Right lobe of liver (tissue), 6 donors: ENCODE measurements at regions not wholly inside any gene's neighbourhood (a gene's known extent, or its start where the extent isn't known, plus 50 kb on each side); places are given as distances from the start of the nearest gene placed in this dataset.
A peak's percentile ranks its signal among the peaks of the same experiment; 100 is the strongest.

ENCODE experiments used
- ATAC-seq, 4 donors: fragments of 200-7000 bp; cut with Tn5 transposase; one replicate each; pipeline ENCODE4 v1.9.1; 2020; ENCODE audit warnings: mild to moderate bottlenecking in 4 of 4, moderate library complexity in 4 of 4
- DNase-seq, 3 donors: peaks; one replicate each; pipeline ENCODE4 v3.0.0-alpha.2; 2020
- H3K27ac ChIP-seq, 3 donors: fragments of 200-600 bp; one replicate each; pipeline ENCODE4 v1.8.0; 2022
- H3K27me3 ChIP-seq, 2 donors: fragments of 200-600 bp; one replicate each; pipeline ENCODE4 v1.8.0; 2022
- H3K36me3 ChIP-seq, 4 donors: fragments of 200-600 bp; sonication (generic) in 1 of 4; one replicate each; pipeline versions ENCODE4 v1.5.1 to v1.8.0; 2017 to 2022; ENCODE audit warnings: control low read depth in 1 of 4
- H3K4me1 ChIP-seq, 4 donors: fragments of 200-600 bp; sonication (generic) in 1 of 4; one replicate each; pipeline versions ENCODE4 v1.5.1 to v1.8.0; 2017 to 2022; ENCODE audit warnings: control low read depth in 1 of 4
- H3K4me3 ChIP-seq, 3 donors: fragments of 200-600 bp; one replicate each; pipeline ENCODE4 v1.8.0; 2022
- H3K9me3 ChIP-seq, 4 donors: fragments of 200-600 bp; sonication (generic) in 1 of 4; one replicate each; pipeline versions ENCODE4 v1.5.1 to v1.8.0; 2017 to 2022; ENCODE audit warnings: control low read depth in 1 of 4
- POLR2A ChIP-seq: fragments of 450-650 bp; IDR thresholded peaks from one replicate; pipeline ENCODE4 v1.6.1; 2017; ENCODE audit warnings: antibody characterized with exemption, mild to moderate bottlenecking
- WGBS: methylation state at CpG from one replicate; pipeline ENCODE4 v1.1.6; 2018; ENCODE audit warnings: low coverage, low lambda C conversion rate; ENCODE audit not compliant: insufficient coverage; ENCODE audit errors: missing lambda C conversion rate; 5-methylcytosine and 5-hydroxymethylcytosine counted together
- intact Hi-C, 2 donors: fragments of 100-400 bp; cut with DNase I; formaldehyde crosslinking; loops; one replicate each; pipeline versions ENCODE4 v1.11.2 to v1.14.1; 2022
- TF ChIP-seq, protein P1 (sequence below), 4 donors: fragments of 200-600 bp in 3 of 4; fragments of 450-650 bp in 1 of 4; IDR thresholded peaks; one replicate each; pipeline versions ENCODE4 v1.5.1 to v1.8.0; 2016 to 2022; ENCODE audit warnings: antibody characterized with exemption in 4 of 4, mild to moderate bottlenecking in 2 of 4
- donor health status: DM: no; HTN: yes; CAD: no.
- donor health status: DM: no; HTN: no; CAD: no.
- donor health status: DM: no; HTN: no; CAD: no.
- donor health status: DM: no; HTN: yes; CAD: no.
- donor health status: DM: no; HTN: yes; CAD: no.

DNA sequence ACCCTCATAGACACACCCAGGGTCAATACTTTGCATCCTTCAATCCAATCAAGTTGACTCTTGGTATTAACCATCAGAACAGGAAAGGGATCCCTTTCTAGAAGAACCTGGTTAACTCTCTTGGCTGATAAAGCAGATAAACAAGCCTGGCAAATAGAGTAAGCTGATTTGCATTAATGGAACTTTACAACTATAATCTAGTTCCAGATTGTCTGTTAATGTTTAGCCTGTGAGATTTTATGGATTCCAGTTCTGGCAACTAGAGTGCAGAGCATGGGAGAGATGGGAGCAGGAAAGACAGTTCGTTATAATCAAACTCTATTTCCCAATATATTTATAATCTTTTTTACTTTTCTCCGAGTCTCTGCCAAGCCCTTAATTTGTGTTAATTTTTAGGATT lies 272.6 kb upstream of the KLHL1 start:
- TF ChIP-seq POLR2A: no peak
- TF ChIP-seq, protein P1, sequence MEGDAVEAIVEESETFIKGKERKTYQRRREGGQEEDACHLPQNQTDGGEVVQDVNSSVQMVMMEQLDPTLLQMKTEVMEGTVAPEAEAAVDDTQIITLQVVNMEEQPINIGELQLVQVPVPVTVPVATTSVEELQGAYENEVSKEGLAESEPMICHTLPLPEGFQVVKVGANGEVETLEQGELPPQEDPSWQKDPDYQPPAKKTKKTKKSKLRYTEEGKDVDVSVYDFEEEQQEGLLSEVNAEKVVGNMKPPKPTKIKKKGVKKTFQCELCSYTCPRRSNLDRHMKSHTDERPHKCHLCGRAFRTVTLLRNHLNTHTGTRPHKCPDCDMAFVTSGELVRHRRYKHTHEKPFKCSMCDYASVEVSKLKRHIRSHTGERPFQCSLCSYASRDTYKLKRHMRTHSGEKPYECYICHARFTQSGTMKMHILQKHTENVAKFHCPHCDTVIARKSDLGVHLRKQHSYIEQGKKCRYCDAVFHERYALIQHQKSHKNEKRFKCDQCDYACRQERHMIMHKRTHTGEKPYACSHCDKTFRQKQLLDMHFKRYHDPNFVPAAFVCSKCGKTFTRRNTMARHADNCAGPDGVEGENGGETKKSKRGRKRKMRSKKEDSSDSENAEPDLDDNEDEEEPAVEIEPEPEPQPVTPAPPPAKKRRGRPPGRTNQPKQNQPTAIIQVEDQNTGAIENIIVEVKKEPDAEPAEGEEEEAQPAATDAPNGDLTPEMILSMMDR (IDR thresholded peaks at IDR 0.05): no peak
- H3K36me3 ChIP-seq: no peaks in the 10 kb centered on the region
- H3K9me3 ChIP-seq: no peaks in the 10 kb centered on the region
- no peaks in the 10 kb centered on the region for H3K4me1 ChIP-seq
- intact Hi-C loops: no loop called here
- 33% methylated on average over 2 of the region's 2 CpGs for WGBS
- no peaks in the 10 kb centered on the region for H3K27me3 ChIP-seq
- H3K27ac ChIP-seq: no peak overlapping the region
- no peak overlapping the region for H3K4me3 ChIP-seq
- ATAC-seq (peak; percentile 36 to 94 (median 49)), DNase-seq (no peak)

- intact Hi-C loops: no loop called here
Measured at GRCh38 chr13:70375718-70376117, 267.5 kb upstream of the KLHL1 start.

DNA sequence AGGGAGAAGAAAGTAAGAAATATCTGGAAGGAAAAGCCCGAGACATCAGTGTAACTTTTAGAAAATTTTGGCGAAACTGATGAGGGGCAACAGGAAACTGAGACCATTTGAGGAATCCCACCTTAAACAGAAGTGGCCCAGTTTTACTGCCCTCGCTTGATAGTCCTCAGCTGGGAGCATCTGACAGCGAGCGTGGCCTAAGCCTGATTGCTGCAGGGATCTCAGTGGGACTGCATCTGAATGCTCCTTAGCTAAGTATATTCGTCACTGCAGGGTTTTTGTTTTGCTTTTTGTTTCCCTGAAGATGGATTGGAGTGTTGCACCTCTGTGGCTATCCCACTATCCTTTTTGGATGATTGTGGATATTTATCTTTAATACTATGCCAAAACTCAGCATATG lies 262.7 kb upstream of the KLHL1 start:
- intact Hi-C loops: no loop called here
- ATAC-seq: no peak
- Histone ChIP-seq H3K9me3 (no peaks in the 10 kb centered on the region), H3K27me3 (no peaks in the 10 kb centered on the region), H3K4me1 (no peaks in the 10 kb centered on the region), H3K36me3 (no peaks in the 10 kb centered on the region), H3K4me3 (no peak overlapping the region), H3K27ac (no peak overlapping the region)
- WGBS: 65% methylated on average over 6 of the region's 6 CpGs
- TF ChIP-seq POLR2A: no peak
- TF ChIP-seq, protein P1 (IDR thresholded peaks at IDR 0.05): no peak
- no peak for DNase-seq

More at GRCh38 chr13:70375718-70376117, 267.5 kb upstream of the KLHL1 start:
- Histone ChIP-seq H3K36me3 (no peaks in the 10 kb centered on the region), H3K9me3 (no peaks in the 10 kb centered on the region), H3K27ac (no peak overlapping the region), H3K4me3 (no peak overlapping the region), H3K27me3 (no peaks in the 10 kb centered on the region), H3K4me1 (no peaks in the 10 kb centered on the region)
- no peak for ATAC-seq
- WGBS: 59% methylated on average over 2 of the region's 2 CpGs
- TF ChIP-seq, protein P1 (IDR thresholded peaks at IDR 0.05): no peak
- no peak for TF ChIP-seq POLR2A
- DNase-seq: no peak

- no peak overlapping the region for H3K4me3 ChIP-seq
- no peaks in the 10 kb centered on the region for H3K27me3 ChIP-seq
- H3K4me1 ChIP-seq: no peaks in the 10 kb centered on the region
- ATAC-seq (no peak), DNase-seq (no peak)
- no peaks in the 10 kb centered on the region for H3K9me3 ChIP-seq
- H3K27ac ChIP-seq: no peak overlapping the region
- TF ChIP-seq, protein P1 (IDR thresholded peaks at IDR 0.05): no peak
- no peak for TF ChIP-seq POLR2A
- intact Hi-C loops: no loop called here
- no peaks in the 10 kb centered on the region for H3K36me3 ChIP-seq
- 75% methylated on average over 4 of the region's 4 CpGs for WGBS
Measured at GRCh38 chr13:70366720-70367119, 258.5 kb upstream of the KLHL1 start.

DNA sequence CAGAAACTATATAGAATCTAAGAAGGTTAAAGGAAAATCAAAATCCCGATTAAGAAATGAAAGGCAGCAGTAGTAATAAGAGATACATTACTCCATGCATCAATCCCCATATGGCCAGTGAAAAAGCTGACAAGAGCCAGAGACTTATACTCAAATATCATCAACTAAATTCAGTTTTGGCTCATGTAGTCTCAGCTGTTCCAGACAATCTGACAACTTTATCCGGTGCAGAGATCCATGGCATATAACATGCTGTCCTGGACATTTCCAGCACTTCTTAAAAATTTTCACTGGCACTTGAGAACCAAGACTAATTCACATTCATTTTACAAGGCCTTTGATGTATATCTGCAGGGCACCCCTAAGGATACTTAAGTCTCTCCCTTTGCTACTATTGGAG lies 255.7 kb upstream of the KLHL1 start:
- Histone ChIP-seq H3K27me3 (no peaks in the 10 kb centered on the region), H3K9me3 (no peaks in the 10 kb centered on the region), H3K4me3 (no peak overlapping the region), H3K36me3 (no peaks in the 10 kb centered on the region), H3K27ac (no peak overlapping the region), H3K4me1 (no peaks in the 10 kb centered on the region)
- intact Hi-C loops: no loop called here
- DNase-seq (no peak), ATAC-seq (no peak)
- no peak for TF ChIP-seq POLR2A
- TF ChIP-seq, protein P1 (IDR thresholded peaks at IDR 0.05): no peak
- 58% methylated on average over 2 of the region's 2 CpGs for WGBS
